ENCODE measurements at regions not wholly inside any gene's neighbourhood (a gene's known extent, or its start where the extent isn't known, plus 50 kb on each side); places are given as distances from the start of the nearest gene placed in this dataset.
"Not testable (repeated sequence)": the region's sequence is repeated elsewhere in the genome, so short reads cannot be mapped to it uniquely, and the experiment has no call there.

DNA sequence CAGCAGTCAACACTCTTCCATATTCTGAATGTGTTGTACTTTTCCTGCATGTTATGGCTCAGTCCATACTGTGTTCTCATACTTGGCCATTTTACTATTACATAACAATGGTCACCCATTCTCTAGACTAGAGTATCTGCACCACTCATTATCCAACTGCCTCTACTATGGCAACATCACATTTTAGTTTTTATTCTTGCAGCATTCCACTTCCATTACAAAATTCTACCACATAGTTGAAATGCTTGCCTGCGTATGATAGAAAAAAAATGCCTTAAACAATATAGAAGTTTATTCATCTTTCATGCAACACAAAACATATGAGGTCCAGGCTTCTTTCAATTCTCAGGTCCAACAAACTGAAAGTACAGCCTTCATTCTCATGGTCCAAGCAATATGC lies 128.0 kb downstream of the TENT5A start:
- DNase-seq = no peak

- no peak for DNase-seq
Measured at GRCh38 chr6:81623106-81623759, 129.2 kb downstream of the TENT5A start.

GRCh38 chr6:81621816-81622395 lies 130.6 kb downstream of the TENT5A start:
- no peak for DNase-seq

- no peak for DNase-seq
Measured at GRCh38 chr6:81614292-81614691, 138.2 kb downstream of the TENT5A start.

- DNase-seq = no peak
Measured at GRCh38 chr6:81613606-81614005, 138.9 kb downstream of the TENT5A start.

DNA sequence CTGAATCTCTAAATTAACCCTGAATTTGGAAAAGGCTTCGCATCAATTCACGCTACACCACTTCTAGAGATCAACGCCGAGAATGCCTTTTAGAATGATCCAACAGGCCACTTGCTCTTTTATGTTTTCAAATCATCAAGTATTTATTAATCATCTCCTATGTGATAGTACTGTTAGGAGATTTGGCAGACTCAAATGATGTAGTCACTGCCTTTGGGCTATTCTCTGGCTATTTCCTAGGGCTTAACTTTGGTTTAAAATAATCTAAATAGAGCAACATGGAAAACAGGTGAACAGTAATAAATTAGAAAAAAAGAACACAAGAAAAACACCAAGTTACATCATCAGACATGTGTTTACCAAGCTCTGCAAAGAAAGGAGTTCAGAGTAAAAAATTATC lies 140.3 kb downstream of the TENT5A start:
- no peak for DNase-seq

DNA sequence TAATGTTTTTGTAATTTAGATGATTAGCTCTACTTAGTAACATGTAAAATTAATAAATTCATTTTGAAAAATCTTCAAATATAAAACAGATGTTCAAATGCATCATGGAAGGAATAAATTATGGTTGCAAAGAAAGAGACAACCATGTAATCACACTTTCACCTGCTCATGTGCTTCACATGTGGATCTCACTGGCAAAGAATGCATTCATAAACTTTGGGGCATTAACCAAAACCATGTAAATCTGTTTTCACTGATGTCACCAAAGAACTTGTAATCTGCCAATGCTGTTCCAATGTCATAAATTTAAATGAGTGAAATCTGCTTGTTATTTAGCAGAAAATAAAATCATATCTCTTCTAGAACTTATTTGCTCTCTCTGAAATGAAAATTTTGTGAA lies 142.7 kb downstream of the TENT5A start:
- DNase-seq = no peak

DNA sequence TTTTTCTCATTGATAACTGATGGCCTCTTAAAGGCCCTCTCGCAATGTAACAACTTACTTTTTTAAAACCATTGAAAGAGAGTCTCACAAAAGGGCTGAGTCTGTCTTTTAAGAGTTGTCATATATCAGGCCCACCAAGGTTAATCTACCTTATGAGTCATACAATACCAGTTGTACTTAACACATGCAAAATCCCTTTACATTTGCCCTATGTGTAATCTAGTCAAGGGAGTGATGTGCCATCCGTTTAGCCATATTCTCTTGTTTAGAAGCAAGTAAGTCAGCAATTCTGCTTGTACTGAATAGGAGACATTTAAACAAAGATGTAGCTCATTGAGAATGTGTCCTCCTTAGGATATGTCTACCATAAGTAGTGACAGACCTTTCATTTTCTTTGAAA lies 143.7 kb downstream of the TENT5A start:
- DNase-seq = no peak

DNA sequence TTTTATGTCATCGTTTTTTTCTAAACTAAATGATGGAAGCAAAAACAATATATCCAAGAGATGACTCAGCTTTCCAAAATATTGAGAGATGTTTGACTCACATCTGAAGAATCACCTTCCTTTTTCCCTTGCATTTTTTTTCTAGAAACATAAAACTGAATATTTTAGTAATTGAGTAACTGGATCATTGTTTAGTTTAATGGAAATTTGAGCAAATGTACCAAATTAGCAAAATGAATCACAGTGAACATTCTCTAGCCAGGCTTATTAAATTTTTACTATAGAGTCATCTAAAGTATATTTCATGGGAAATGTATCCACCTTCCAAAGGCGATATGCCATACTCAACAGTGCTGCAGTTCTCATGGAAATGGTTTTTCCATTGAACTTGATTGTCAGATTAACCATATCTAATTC lies 145.5 kb downstream of the TENT5A start:
- no peak for DNase-seq

DNA sequence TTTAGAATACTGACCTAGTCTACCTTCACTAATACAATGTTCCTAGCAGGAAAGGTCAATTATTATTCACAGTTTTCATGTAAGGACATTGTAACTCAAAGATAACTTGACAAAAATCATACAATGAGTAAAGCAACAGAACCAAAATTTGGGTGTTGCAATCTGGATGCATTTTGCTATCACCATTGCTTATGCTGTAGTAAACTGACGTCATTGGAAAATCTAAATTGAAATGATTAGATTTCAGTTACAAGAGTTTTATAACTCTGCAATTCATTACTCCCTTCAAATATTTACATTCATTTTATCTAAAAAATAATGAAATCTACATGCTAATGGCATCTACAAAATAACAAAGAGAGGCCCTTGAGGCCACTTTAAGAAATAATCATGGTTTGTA lies 147.0 kb downstream of the TENT5A start:
- DNase-seq = no peak

DNA sequence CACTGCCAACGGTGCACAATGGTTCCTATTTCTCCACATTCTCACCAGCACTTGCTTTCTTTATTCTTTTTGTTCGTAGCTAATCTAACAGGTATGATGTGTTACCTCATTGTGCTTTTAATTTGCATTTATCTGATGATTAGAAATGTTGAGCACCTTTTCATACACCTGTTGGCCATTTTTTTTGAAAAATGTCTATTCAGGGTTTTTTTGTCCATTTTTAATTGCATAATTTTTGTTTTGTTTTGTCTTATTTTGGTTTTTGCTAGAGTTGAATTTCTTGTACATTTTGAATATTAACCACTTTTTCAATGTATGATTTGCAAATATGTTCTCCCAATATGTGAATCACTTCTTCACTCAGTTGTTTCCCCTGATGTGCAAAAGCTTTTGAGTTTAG lies 150.6 kb downstream of the TENT5A start:
- no peak for DNase-seq

- not testable (repeated sequence) for DNase-seq
Measured at GRCh38 chr6:81600488-81600887, 152.0 kb downstream of the TENT5A start.

DNA sequence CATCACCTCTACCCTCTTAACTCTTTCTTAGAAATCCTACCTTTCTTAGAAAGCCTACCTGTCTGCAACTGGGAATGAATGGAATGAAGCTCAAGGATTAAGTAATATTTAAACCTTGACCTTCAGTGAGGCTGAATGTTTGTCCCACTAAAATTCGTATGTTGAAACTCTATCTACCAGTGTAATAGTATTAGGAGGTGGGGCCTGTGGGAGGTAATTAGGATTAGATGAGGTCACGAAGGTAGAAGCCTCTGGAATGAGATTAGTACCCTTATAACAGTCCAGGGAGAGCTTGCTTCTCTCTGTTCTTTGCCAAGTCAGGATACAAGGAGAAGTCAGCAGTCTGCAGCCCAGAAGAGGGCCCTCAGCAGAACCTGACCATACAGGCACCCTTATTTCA lies 158.0 kb downstream of the TENT5A start:
- no peak for DNase-seq

DNA sequence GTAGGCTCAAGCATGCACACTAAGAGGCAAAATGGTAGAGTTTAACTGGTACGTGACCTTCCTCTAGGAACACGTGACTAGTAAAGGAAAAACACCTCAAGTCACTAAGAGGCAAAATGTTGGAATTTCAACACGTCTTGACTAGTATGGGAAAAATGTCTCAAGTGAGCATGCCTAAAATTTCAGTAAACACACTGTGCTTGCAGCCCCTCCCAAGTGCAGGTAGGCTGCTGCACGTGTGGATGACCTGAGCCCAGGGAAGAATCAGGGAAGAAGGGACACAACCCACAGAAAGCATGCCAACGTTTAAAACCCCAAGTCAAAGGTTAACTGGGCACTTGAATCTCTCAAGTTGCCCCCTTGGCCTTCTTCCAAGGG lies 162.2 kb downstream of the TENT5A start:
- DNase-seq = no peak

DNA sequence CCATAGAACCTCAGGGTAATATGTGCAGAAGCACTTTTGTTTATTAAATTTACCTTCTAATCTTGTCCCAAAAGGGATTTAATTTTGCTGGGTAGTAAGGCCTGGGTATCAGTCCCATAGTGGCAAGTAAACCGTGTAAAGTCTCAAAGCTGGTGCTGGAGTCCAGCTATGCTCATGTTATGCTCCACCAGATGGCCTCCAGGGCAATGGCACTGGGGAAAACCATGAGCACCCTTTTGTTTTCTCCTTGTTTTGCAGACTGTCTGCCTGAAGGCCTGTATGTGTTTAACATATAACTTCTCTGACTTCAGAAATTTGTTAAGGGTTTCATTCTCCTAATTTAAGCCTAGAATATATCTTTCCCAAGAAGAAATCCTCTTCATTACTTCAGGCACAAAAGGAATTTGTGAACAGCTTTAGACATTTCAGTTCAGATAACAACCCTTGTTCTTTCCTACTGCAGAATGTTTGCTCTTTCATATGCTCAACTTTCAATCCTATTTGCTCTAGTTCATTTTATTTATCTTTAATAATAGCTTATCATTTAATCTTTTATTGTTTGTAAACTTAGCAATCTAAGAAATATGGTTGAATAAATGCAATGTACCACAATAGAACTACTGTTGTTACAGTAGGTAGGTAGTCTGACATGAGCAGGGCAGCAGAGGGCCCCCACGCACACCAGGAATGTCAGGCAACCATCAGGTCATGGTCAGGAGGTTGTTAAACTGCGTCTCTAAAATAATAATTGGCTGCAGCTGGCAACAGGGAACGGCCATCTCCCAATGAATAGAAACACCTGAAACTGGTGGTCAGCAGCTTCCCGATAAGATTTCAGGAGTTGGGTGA lies 162.8 kb downstream of the TENT5A start:
- DNase-seq = no peak

DNA sequence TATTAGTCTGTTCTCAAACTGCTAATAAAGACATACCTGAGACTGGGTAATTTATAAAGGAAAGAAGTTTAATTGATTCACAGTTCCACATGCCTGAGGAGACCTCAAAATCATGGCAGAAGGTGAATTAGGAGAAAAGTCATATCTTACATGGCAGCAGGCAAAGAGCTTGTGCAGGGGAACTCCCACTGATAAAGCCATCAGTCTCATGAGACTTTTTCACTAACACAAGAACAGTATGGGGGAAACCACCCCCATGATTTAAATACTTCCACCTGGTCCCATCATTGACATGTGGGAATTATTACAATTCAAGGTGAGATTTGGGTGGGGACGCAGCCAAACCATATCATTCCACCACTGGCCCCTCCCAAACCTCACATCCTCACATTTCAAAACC lies 166.8 kb downstream of the TENT5A start:
- DNase-seq = not testable (repeated sequence)

DNA sequence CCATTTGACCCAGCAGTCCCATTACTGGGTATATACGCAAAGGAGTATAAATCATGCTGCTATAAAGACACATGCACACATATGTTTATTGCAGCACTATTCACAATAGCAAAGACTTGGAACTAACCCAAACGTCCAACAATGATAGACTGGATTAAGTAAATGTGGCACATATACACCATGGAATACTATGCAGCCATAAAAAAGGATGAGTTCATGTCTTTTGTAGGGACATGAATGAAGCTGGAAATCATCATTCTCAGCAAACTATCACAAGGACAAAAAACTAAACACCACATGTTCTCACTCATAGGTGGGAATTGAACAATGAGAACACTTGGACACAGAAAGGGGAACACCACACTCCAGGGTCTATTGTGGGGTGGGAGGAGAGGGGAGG lies 168.3 kb downstream of the TENT5A start:
- DNase-seq = not testable (repeated sequence)

- DNase-seq = no peak
Measured at GRCh38 chr6:81575442-81575841, 177.0 kb downstream of the TENT5A start.

- DNase-seq = no peak
Measured at GRCh38 chr6:81572020-81572419, 180.5 kb downstream of the TENT5A start.

- no peak for DNase-seq
Measured at GRCh38 chr6:81570681-81571080, 181.8 kb downstream of the TENT5A start.

DNA sequence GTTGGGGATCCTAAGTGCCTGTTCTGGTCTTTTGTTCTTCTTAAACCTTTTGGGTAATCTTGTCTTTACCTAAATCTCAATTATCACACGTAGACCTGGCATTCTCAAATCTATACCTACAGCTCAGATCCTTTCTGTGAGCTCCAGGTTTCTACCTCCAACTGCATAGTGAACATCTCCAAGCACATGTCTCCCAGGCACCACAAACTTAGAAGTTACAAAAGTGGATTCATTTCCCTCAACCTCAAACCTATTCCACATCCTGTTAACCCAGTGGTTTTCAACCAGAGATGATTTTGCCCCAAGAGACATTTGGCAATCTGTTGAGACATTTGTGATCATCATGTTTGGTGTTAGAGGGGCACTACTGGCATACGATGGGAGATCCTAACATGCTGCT lies 183.5 kb downstream of the TENT5A start:
- DNase-seq = no peak

DNA sequence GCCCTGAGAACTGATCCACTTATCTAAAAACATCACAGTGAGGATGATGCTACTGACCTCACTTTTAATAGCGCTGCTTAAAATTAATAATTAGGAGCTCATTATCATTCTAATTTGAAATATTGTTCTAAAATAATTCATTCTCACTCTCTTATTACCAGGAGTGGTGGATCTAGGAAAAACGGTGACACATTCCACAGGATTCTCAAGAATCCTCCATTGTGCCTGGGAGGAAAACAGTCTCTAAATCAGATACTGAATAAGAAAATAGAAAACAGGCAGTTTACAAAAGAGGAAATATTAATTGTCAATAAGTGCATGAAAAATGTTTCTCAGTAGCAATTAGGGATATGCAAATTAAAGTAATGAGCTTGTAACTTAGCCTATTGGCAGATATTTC lies 187.4 kb downstream of the TENT5A start:
- DNase-seq = no peak
